Activated CD8-positive, alpha-beta T cell treated with anti-CD3 and anti-CD28 coated beads for 36 hours (primary cell): ENCODE measurements at regions not wholly inside any gene's neighbourhood (a gene's known extent, or its start where the extent isn't known, plus 50 kb on each side); places are given as distances from the start of the nearest gene placed in this dataset.

Experiments
- ATAC-seq: fragments of 200-7000 bp; cut with Tn5 transposase; one replicate; pipeline ENCODE4 v1.10.0; 2021; ENCODE audit warnings: mild to moderate bottlenecking, moderate library complexity
- CTCF ChIA-PET: fragments of 350-600 bp; sonication (Branson Sonifier 250); formaldehyde crosslinking; loops from one replicate; lab custom pipeline; 2021; ENCODE audit warnings: antibody characterized with exemption; lab: Charles Lee
- POLR2A ChIA-PET: fragments of 350-600 bp; sonication (Branson Sonifier 250); formaldehyde crosslinking; loops from one replicate; lab custom pipeline; 2021; ENCODE audit warnings: antibody characterized with exemption; lab: Charles Lee
- DNase-seq: peaks from one replicate; pipeline ENCODE4 v3.0.0-alpha.2; 2020
- H3K27ac Mint-ChIP-seq: one replicate; pipeline ENCODE4 v1.8.0; 2021; ENCODE audit warnings: mild to moderate bottlenecking, mixed read lengths
- H3K27me3 Mint-ChIP-seq: one replicate; pipeline ENCODE4 v1.8.0; 2021; ENCODE audit warnings: mixed read lengths
- H3K36me3 Mint-ChIP-seq: one replicate; pipeline ENCODE4 v1.8.0; 2021; ENCODE audit warnings: low read depth, mixed read lengths
- H3K4me1 Mint-ChIP-seq: one replicate; pipeline ENCODE4 v1.8.0; 2021; ENCODE audit warnings: low read depth, mixed read lengths
- H3K4me3 Mint-ChIP-seq: one replicate; pipeline ENCODE4 v1.8.0; 2021; ENCODE audit warnings: mild to moderate bottlenecking, moderate library complexity, mixed read lengths
- H3K9me3 Mint-ChIP-seq: one replicate; pipeline ENCODE4 v1.8.0; 2021; ENCODE audit warnings: mixed read lengths
- CTCF ChIP-seq: fragments of 200-600 bp; IDR thresholded peaks from one replicate; pipeline ENCODE4 v1.8.0; 2022; ENCODE audit warnings: antibody characterized with exemption, mild to moderate bottlenecking
- intact Hi-C: fragments of 100-400 bp; cut with micrococcal nuclease; formaldehyde crosslinking; loops from one replicate; pipeline ENCODE4 v1.10.0; 2022

- no peak for TF ChIP-seq CTCF
- DNase-seq (no peak), ATAC-seq (no peak)
- Mint-ChIP-seq H3K27ac (no peak overlapping the region), H3K36me3 (no peaks in the 10 kb centered on the region), H3K4me1 (no peaks in the 10 kb centered on the region), H3K9me3 (no peaks in the 10 kb centered on the region), H3K27me3 (no peaks in the 10 kb centered on the region), H3K4me3 (no peak overlapping the region)
- intact Hi-C loops = no loop called here
- POLR2A ChIA-PET = no interaction called here
- CTCF ChIA-PET = no interaction called here
Measured at GRCh38 chr14:43172899-43173548, 1334.1 kb downstream of the FSCB start.

- ChIA-PET CTCF (no interaction called here), POLR2A (no interaction called here)
- Mint-ChIP-seq H3K27me3 (no peaks in the 10 kb centered on the region), H3K36me3 (no peaks in the 10 kb centered on the region), H3K4me3 (no peak overlapping the region), H3K4me1 (no peaks in the 10 kb centered on the region), H3K9me3 (peaks cover 2% of the 10 kb centered on the region), H3K27ac (no peak overlapping the region)
- no peak for DNase-seq
- intact Hi-C loops = no loop called here
- no peak for TF ChIP-seq CTCF
- ATAC-seq = no peak
Measured at GRCh38 chr14:43169722-43170121, 1337.4 kb downstream of the FSCB start.

GRCh38 chr14:43168371-43168925, 1338.6 kb downstream of the FSCB start:
- H3K27ac Mint-ChIP-seq = no peak overlapping the region
- POLR2A ChIA-PET = no interaction called here
- no peak overlapping the region for H3K4me3 Mint-ChIP-seq
- no peaks in the 10 kb centered on the region for H3K36me3 Mint-ChIP-seq
- no peak for TF ChIP-seq CTCF
- CTCF ChIA-PET = no interaction called here
- intact Hi-C loops = no loop called here
- no peaks in the 10 kb centered on the region for H3K4me1 Mint-ChIP-seq
- DNase-seq (no peak), ATAC-seq (no peak)
- peaks cover 2% of the 10 kb centered on the region for H3K9me3 Mint-ChIP-seq
- H3K27me3 Mint-ChIP-seq = no peaks in the 10 kb centered on the region

GRCh38 chr14:43166163-43166562, 1340.9 kb downstream of the FSCB start:
- Mint-ChIP-seq H3K9me3 (peaks cover 5% of the 10 kb centered on the region), H3K27me3 (no peaks in the 10 kb centered on the region), H3K36me3 (no peaks in the 10 kb centered on the region), H3K4me3 (no peak overlapping the region), H3K4me1 (no peaks in the 10 kb centered on the region), H3K27ac (no peak overlapping the region)
- ChIA-PET POLR2A (no interaction called here), CTCF (no interaction called here)
- DNase-seq = no peak
- no peak for ATAC-seq
- intact Hi-C loops = no loop called here
- TF ChIP-seq CTCF = no peak

- TF ChIP-seq CTCF = no peak
- no peak overlapping the region for H3K4me3 Mint-ChIP-seq
- H3K36me3 Mint-ChIP-seq = no peaks in the 10 kb centered on the region
- POLR2A ChIA-PET = no interaction called here
- DNase-seq (no peak), ATAC-seq (no peak)
- H3K27ac Mint-ChIP-seq = no peak overlapping the region
- H3K4me1 Mint-ChIP-seq = no peaks in the 10 kb centered on the region
- intact Hi-C loops = no loop called here
- peaks cover 5% of the 10 kb centered on the region for H3K9me3 Mint-ChIP-seq
- CTCF ChIA-PET = no interaction called here
- H3K27me3 Mint-ChIP-seq = no peaks in the 10 kb centered on the region
Measured at GRCh38 chr14:43165651-43166050, 1341.4 kb downstream of the FSCB start.
